C4-2B (cell line): ENCODE measurements at regions not wholly inside any gene's neighbourhood (a gene's known extent, or its start where the extent isn't known, plus 50 kb on each side); places are given as distances from the start of the nearest gene placed in this dataset.

Experiments used
- ZFX ChIP-seq: fragments of 450-650 bp; IDR thresholded peaks from 2 replicates; pipeline ENCODE4 v1.6.1; 2017
- TF ChIP-seq, protein P1 (sequence below): fragments of 450-650 bp; conservative IDR thresholded peaks from 2 replicates; pipeline ENCODE4 v1.5.1; 2017; ENCODE audit warnings: mild to moderate bottlenecking

DNA sequence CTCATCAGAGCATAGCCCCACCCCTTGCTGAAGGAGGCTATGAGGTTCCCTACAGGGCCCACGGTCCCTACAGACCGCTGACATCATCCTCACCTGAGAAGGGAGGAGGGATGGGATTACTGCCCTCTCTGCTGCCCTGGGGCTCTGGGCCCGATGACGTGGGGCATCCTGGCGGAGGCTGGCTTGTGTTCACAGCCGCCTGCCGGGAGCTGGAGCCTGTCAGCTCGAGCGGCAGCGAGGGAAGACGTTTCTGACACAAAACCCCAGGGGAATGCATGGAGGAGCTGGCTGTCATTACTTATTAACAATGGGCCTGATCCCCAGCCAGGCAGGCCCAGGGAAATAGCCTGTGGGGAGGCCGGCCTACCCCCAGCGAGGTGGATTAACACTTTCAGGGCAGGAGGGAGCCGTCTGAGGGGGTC is 106.6 kb upstream of the ATP6AP2 start:
- TF ChIP-seq, protein P1, sequence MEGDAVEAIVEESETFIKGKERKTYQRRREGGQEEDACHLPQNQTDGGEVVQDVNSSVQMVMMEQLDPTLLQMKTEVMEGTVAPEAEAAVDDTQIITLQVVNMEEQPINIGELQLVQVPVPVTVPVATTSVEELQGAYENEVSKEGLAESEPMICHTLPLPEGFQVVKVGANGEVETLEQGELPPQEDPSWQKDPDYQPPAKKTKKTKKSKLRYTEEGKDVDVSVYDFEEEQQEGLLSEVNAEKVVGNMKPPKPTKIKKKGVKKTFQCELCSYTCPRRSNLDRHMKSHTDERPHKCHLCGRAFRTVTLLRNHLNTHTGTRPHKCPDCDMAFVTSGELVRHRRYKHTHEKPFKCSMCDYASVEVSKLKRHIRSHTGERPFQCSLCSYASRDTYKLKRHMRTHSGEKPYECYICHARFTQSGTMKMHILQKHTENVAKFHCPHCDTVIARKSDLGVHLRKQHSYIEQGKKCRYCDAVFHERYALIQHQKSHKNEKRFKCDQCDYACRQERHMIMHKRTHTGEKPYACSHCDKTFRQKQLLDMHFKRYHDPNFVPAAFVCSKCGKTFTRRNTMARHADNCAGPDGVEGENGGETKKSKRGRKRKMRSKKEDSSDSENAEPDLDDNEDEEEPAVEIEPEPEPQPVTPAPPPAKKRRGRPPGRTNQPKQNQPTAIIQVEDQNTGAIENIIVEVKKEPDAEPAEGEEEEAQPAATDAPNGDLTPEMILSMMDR, result no peak
- TF ChIP-seq ZFX, result no peak
